IPS-15b (cell line): ENCODE measurements at regions not wholly inside any gene's neighbourhood (a gene's known extent, or its start where the extent isn't known, plus 50 kb on each side); places are given as distances from the start of the nearest gene placed in this dataset.

ENCODE experiments used
- H3K27me3 ChIP-seq: one replicate; pipeline ENCODE4 v1.6.1; 2013; ENCODE audit warnings: low read length; ENCODE audit not compliant: control insufficient read depth, insufficient read depth
- H3K36me3 ChIP-seq: one replicate; pipeline ENCODE4 v1.6.1; 2013; ENCODE audit warnings: low read length; ENCODE audit not compliant: control insufficient read depth, insufficient read depth
- H3K4me1 ChIP-seq: one replicate; pipeline ENCODE4 v1.6.1; 2013; ENCODE audit warnings: mild to moderate bottlenecking, low read length; ENCODE audit not compliant: control insufficient read depth, insufficient read depth
- H3K4me3 ChIP-seq: one replicate; pipeline ENCODE4 v1.5.1; 2013; ENCODE audit warnings: low read depth, low read length
- H3K9ac ChIP-seq: one replicate; pipeline ENCODE4 v1.6.1; 2013; ENCODE audit warnings: low read depth, mild to moderate bottlenecking, low read length
- H3K9me3 ChIP-seq: one replicate; pipeline ENCODE4 v1.6.1; 2013; ENCODE audit warnings: mild to moderate bottlenecking, low read length; ENCODE audit not compliant: control insufficient read depth, insufficient read depth

GRCh38 chr7:142401951-142402350 is 144.1 kb upstream of the PRSS58 start:
- H3K36me3 ChIP-seq, result no peaks in the 10 kb centered on the region
- H3K9me3 ChIP-seq, result no peaks in the 10 kb centered on the region
- no peak overlapping the region for H3K9ac ChIP-seq
- no peak overlapping the region for H3K4me3 ChIP-seq
- no peaks in the 10 kb centered on the region for H3K27me3 ChIP-seq
- H3K4me1 ChIP-seq, result no peaks in the 10 kb centered on the region

DNA sequence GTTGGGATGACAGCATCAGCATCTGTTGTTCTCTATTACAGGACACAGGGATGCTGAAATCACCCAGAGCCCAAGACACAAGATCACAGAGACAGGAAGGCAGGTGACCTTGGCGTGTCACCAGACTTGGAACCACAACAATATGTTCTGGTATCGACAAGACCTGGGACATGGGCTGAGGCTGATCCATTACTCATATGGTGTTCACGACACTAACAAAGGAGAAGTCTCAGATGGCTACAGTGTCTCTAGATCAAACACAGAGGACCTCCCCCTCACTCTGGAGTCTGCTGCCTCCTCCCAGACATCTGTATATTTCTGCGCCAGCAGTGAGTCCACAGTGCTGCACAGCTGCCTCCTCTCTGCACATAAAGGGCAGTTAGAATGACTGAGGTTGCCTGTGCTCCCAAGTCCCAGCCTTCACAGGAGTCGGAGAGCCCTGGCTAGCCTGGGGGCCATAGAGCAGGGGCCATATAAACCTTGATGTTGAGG is 142.2 kb upstream of the PRSS58 start:
- H3K27me3 ChIP-seq, result no peaks in the 10 kb centered on the region
- no peak overlapping the region for H3K9ac ChIP-seq
- no peak overlapping the region for H3K4me3 ChIP-seq
- no peaks in the 10 kb centered on the region for H3K4me1 ChIP-seq
- no peaks in the 10 kb centered on the region for H3K9me3 ChIP-seq
- H3K36me3 ChIP-seq, result no peaks in the 10 kb centered on the region

DNA sequence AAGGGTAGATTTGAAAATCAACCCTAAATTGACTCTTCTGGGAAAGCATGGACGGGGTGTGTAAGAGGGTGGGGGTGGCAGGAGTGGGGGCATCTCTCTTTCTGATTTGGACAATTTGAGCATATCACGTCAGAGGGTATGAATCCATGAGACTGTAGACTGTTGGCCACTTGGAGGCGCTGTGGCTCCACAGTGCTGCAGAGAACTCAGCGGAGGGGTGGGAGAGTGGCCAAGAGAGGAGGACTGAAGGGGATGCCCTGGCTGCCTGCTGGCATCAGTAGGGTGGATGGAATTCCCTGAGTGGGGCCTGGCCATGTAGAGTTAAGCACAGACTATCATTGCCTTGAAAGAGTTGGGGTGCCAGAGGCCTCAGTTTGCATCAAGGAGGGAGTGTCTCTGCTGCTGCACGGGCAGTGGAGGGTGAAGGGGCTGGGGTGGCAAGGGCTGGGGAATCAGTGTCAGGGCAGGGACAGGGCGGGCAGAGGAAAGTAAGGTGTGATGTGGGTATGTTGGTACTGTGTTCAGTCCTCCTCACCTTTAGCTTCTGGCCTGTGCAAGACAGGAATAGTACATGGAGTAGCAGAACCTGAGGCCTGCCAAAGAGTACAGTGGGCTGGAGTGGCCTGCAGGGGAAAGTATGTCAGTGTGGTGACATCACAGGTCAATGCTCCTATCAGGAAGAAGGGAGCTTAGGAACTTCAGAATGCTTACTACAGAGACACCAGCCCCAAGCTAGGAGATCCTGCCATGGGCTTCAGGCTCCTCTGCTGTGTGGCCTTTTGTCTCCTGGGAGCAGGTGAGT is 133.5 kb upstream of the PRSS58 start:
- H3K36me3 ChIP-seq, result no peaks in the 10 kb centered on the region
- H3K4me1 ChIP-seq, result no peaks in the 10 kb centered on the region
- H3K9ac ChIP-seq, result no peak overlapping the region
- H3K27me3 ChIP-seq, result no peaks in the 10 kb centered on the region
- H3K9me3 ChIP-seq, result no peaks in the 10 kb centered on the region
- no peak overlapping the region for H3K4me3 ChIP-seq

- Histone ChIP-seq H3K4me3 (no peak overlapping the region), H3K9me3 (no peaks in the 10 kb centered on the region), H3K9ac (no peak overlapping the region), H3K4me1 (no peaks in the 10 kb centered on the region), H3K27me3 (no peaks in the 10 kb centered on the region), H3K36me3 (no peaks in the 10 kb centered on the region)
Measured at GRCh38 chr7:142389544-142389943, 131.7 kb upstream of the PRSS58 start.

- Histone ChIP-seq H3K27me3 (no peaks in the 10 kb centered on the region), H3K9ac (no peak overlapping the region), H3K9me3 (no peaks in the 10 kb centered on the region), H3K36me3 (no peaks in the 10 kb centered on the region), H3K4me1 (no peaks in the 10 kb centered on the region), H3K4me3 (no peak overlapping the region)
Measured at GRCh38 chr7:142385491-142386340, 127.9 kb upstream of the PRSS58 start.

DNA sequence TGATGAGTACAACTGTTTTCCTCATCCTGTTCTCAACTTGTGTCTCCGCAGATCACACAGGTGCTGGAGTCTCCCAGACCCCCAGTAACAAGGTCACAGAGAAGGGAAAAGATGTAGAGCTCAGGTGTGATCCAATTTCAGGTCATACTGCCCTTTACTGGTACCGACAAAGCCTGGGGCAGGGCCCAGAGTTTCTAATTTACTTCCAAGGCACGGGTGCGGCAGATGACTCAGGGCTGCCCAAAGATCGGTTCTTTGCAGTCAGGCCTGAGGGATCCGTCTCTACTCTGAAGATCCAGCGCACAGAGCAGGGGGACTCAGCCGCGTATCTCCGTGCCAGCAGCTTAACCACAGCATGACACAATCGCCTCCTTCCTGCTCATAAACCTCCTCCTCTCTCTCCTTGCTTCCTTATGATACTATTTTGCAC is 126.7 kb upstream of the PRSS58 start:
- no peaks in the 10 kb centered on the region for H3K27me3 ChIP-seq
- H3K9me3 ChIP-seq, result no peaks in the 10 kb centered on the region
- no peak overlapping the region for H3K9ac ChIP-seq
- no peak overlapping the region for H3K4me3 ChIP-seq
- H3K36me3 ChIP-seq, result no peaks in the 10 kb centered on the region
- peaks cover 3% of the 10 kb centered on the region for H3K4me1 ChIP-seq

- H3K9ac ChIP-seq, result no peak overlapping the region
- H3K4me1 ChIP-seq, result peaks cover 3% of the 10 kb centered on the region
- no peaks in the 10 kb centered on the region for H3K9me3 ChIP-seq
- H3K36me3 ChIP-seq, result no peaks in the 10 kb centered on the region
- no peaks in the 10 kb centered on the region for H3K27me3 ChIP-seq
- no peak overlapping the region for H3K4me3 ChIP-seq
Measured at GRCh38 chr7:142383841-142384492, 126.1 kb upstream of the PRSS58 start.

DNA sequence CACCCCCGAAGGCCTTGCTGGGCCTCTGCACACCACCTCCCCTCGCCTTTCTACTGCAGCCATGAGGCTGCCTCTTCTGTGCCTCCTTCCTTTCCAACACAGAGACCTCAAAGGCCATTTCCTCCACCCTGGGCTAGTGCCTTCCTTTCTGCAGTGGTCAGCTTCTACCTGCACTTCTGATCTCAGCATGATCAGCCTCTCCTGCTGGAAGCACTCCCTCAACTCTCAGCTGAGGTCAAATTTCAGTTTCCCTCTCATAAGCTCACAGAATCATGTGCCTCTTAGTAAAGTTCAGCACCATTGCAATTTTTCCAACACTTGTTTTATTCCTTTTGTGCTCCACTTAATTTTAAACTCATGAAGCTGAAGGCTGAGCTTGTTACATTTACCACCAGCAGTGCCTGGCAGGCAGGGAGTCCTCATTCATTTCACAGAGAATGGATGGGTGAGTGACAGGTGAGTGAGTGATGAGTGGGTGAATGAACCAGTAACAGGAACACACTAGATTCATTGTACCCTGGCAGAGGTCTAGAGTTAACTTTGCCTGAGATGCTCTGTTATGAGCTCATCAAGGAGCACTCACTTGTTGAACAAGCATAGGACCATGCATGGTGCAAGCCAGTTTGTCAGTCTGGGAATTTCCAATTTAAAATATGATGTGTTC is 124.0 kb upstream of the PRSS58 start:
- no peaks in the 10 kb centered on the region for H3K27me3 ChIP-seq
- H3K36me3 ChIP-seq, result no peaks in the 10 kb centered on the region
- no peak overlapping the region for H3K9ac ChIP-seq
- H3K4me1 ChIP-seq, result peaks cover 3% of the 10 kb centered on the region
- no peak overlapping the region for H3K4me3 ChIP-seq
- no peaks in the 10 kb centered on the region for H3K9me3 ChIP-seq

- Histone ChIP-seq H3K27me3 (no peaks in the 10 kb centered on the region), H3K36me3 (no peaks in the 10 kb centered on the region), H3K4me3 (no peak overlapping the region), H3K4me1 (peaks cover 11% of the 10 kb centered on the region), H3K9me3 (no peaks in the 10 kb centered on the region), H3K9ac (no peak overlapping the region)
Measured at GRCh38 chr7:142380069-142380468, 122.2 kb upstream of the PRSS58 start.

- peaks cover 11% of the 10 kb centered on the region for H3K4me1 ChIP-seq
- no peak overlapping the region for H3K9ac ChIP-seq
Measured at GRCh38 chr7:142379201-142379885, 121.5 kb upstream of the PRSS58 start.

GRCh38 chr7:142377567-142377966 is 119.7 kb upstream of the PRSS58 start:
- peaks cover 11% of the 10 kb centered on the region for H3K4me1 ChIP-seq
- no peaks in the 10 kb centered on the region for H3K9me3 ChIP-seq

More at GRCh38 chr7:142379201-142379885, 121.5 kb upstream of the PRSS58 start:
- Histone ChIP-seq H3K27me3 (no peaks in the 10 kb centered on the region), H3K4me3 (no peak overlapping the region), H3K9me3 (no peaks in the 10 kb centered on the region), H3K36me3 (no peaks in the 10 kb centered on the region)

More at GRCh38 chr7:142377567-142377966, 119.7 kb upstream of the PRSS58 start:
- no peak overlapping the region for H3K4me3 ChIP-seq
- H3K27me3 ChIP-seq, result no peaks in the 10 kb centered on the region
- H3K9ac ChIP-seq, result no peak overlapping the region
- no peaks in the 10 kb centered on the region for H3K36me3 ChIP-seq
